Mucosa of rectum (tissue), 2 donors: ENCODE measurements at regions not wholly inside any gene's neighbourhood (a gene's known extent, or its start where the extent isn't known, plus 50 kb on each side); places are given as distances from the start of the nearest gene placed in this dataset.

Experiments used
- H3K27ac ChIP-seq, 2 donors: one replicate each; pipeline ENCODE4 v1.7.0; 2013; ENCODE audit warnings: inconsistent platforms in 2 of 2, low read depth in 2 of 2, low read length in 2 of 2
- H3K27me3 ChIP-seq, 2 donors: one replicate each; pipeline ENCODE4 v1.7.0; 2013; ENCODE audit warnings: low read length in 2 of 2; ENCODE audit not compliant: control insufficient read depth in 2 of 2, insufficient read depth in 2 of 2
- H3K36me3 ChIP-seq, 2 donors: one replicate each; pipeline ENCODE4 v1.7.0; 2013; ENCODE audit warnings: low read length in 2 of 2; ENCODE audit not compliant: control insufficient read depth in 2 of 2, insufficient read depth in 2 of 2
- H3K4me1 ChIP-seq, 2 donors: one replicate each; pipeline ENCODE4 v1.7.0; 2013; ENCODE audit warnings: low read length in 2 of 2, mild to moderate bottlenecking in 1 of 2; ENCODE audit not compliant: control insufficient read depth in 2 of 2, insufficient read depth in 2 of 2
- H3K4me3 ChIP-seq, 2 donors: one replicate each; pipeline ENCODE4 v1.7.0; 2013; ENCODE audit warnings: low read length in 2 of 2
- H3K9ac ChIP-seq, 2 donors: one replicate each; pipeline ENCODE4 v1.7.0; 2013; ENCODE audit warnings: low read length in 2 of 2, low read depth in 1 of 2, mild to moderate bottlenecking in 1 of 2
- H3K9me3 ChIP-seq, 2 donors: one replicate each; pipeline ENCODE4 v1.7.0; 2013; ENCODE audit warnings: low read length in 2 of 2; ENCODE audit not compliant: control insufficient read depth in 2 of 2
- donor health status: healthy.
- donor health status: Normal muscosa, but diverticular disease.

GRCh38 chr5:108650997-108651396, 96.7 kb upstream of the FER start:
- Histone ChIP-seq H3K27me3 (no peaks in the 10 kb centered on the region), H3K4me1 (no peaks in the 10 kb centered on the region), H3K4me3 (no peak overlapping the region), H3K9me3 (no peaks in the 10 kb centered on the region), H3K36me3 (no peaks in the 10 kb centered on the region), H3K27ac (no peak overlapping the region), H3K9ac (no peak overlapping the region)

- no peaks in the 10 kb centered on the region for H3K9me3 ChIP-seq
- no peaks in the 10 kb centered on the region for H3K4me1 ChIP-seq
- no peak overlapping the region for H3K9ac ChIP-seq
- H3K4me3 ChIP-seq, result no peak overlapping the region
- H3K27ac ChIP-seq, result no peak overlapping the region
- no peaks in the 10 kb centered on the region for H3K36me3 ChIP-seq
- H3K27me3 ChIP-seq, result no peaks in the 10 kb centered on the region
Observed at GRCh38 chr5:108649646-108650045, 98.1 kb upstream of the FER start.

- H3K27me3 ChIP-seq, result no peaks in the 10 kb centered on the region
- no peak overlapping the region for H3K9ac ChIP-seq
- no peaks in the 10 kb centered on the region for H3K36me3 ChIP-seq
- H3K4me3 ChIP-seq, result no peak overlapping the region
- H3K4me1 ChIP-seq, result no peaks in the 10 kb centered on the region
- no peaks in the 10 kb centered on the region for H3K9me3 ChIP-seq
- H3K27ac ChIP-seq, result no peak overlapping the region
Observed at GRCh38 chr5:108649106-108649505, 98.6 kb upstream of the FER start.

GRCh38 chr5:108642170-108642906, 105.4 kb upstream of the FER start:
- Histone ChIP-seq H3K36me3 (no peaks in the 10 kb centered on the region), H3K9ac (no peak overlapping the region)

GRCh38 chr5:108641596-108641995, 106.1 kb upstream of the FER start:
- H3K9me3 ChIP-seq, result no peaks in the 10 kb centered on the region
- H3K4me3 ChIP-seq, result no peak overlapping the region
- H3K27me3 ChIP-seq, result no peaks in the 10 kb centered on the region
- H3K4me1 ChIP-seq, result peaks cover 0 to 2% of the 10 kb centered on the region in 2 donors
- H3K27ac ChIP-seq, result no peak overlapping the region
- no peak overlapping the region for H3K9ac ChIP-seq
- no peaks in the 10 kb centered on the region for H3K36me3 ChIP-seq

More at GRCh38 chr5:108642170-108642906, 105.4 kb upstream of the FER start:
- Histone ChIP-seq H3K9me3 (no peaks in the 10 kb centered on the region), H3K4me1 (peaks cover 0 to 2% of the 10 kb centered on the region in 2 donors), H3K27me3 (no peaks in the 10 kb centered on the region), H3K4me3 (no peak overlapping the region), H3K27ac (no peak overlapping the region)

GRCh38 chr5:108639366-108639765, 108.3 kb upstream of the FER start:
- Histone ChIP-seq H3K4me3 (no peak overlapping the region), H3K27me3 (no peaks in the 10 kb centered on the region), H3K27ac (no peak overlapping the region), H3K9me3 (no peaks in the 10 kb centered on the region), H3K9ac (no peak overlapping the region), H3K36me3 (no peaks in the 10 kb centered on the region), H3K4me1 (peaks cover 0 to 2% of the 10 kb centered on the region in 2 donors)

- no peaks in the 10 kb centered on the region for H3K27me3 ChIP-seq
- H3K4me1 ChIP-seq, result peaks cover 0 to 2% of the 10 kb centered on the region in 2 donors
- no peak overlapping the region for H3K27ac ChIP-seq
- no peaks in the 10 kb centered on the region for H3K36me3 ChIP-seq
- H3K4me3 ChIP-seq, result no peak overlapping the region
- no peak overlapping the region for H3K9ac ChIP-seq
- H3K9me3 ChIP-seq, result no peaks in the 10 kb centered on the region
Observed at GRCh38 chr5:108638021-108638420, 109.7 kb upstream of the FER start.

GRCh38 chr5:108637134-108637533, 110.6 kb upstream of the FER start:
- peaks cover 0 to 1% of the 10 kb centered on the region in 2 donors for H3K4me1 ChIP-seq
- H3K9ac ChIP-seq, result no peak overlapping the region
- no peaks in the 10 kb centered on the region for H3K9me3 ChIP-seq
- no peaks in the 10 kb centered on the region for H3K27me3 ChIP-seq
- H3K27ac ChIP-seq, result no peak overlapping the region
- no peaks in the 10 kb centered on the region for H3K36me3 ChIP-seq
- H3K4me3 ChIP-seq, result no peak overlapping the region

- no peaks in the 10 kb centered on the region for H3K27me3 ChIP-seq
- no peaks in the 10 kb centered on the region for H3K36me3 ChIP-seq
- H3K27ac ChIP-seq, result no peak overlapping the region
- H3K9ac ChIP-seq, result no peak overlapping the region
- H3K4me3 ChIP-seq, result no peak overlapping the region
- no peaks in the 10 kb centered on the region for H3K9me3 ChIP-seq
- no peaks in the 10 kb centered on the region for H3K4me1 ChIP-seq
Observed at GRCh38 chr5:108636135-108636853, 111.4 kb upstream of the FER start.

GRCh38 chr5:108634617-108635288, 112.9 kb upstream of the FER start:
- no peak overlapping the region for H3K27ac ChIP-seq
- H3K4me3 ChIP-seq, result no peak overlapping the region
- H3K9ac ChIP-seq, result no peak overlapping the region
- H3K4me1 ChIP-seq, result no peaks in the 10 kb centered on the region
- no peaks in the 10 kb centered on the region for H3K36me3 ChIP-seq
- H3K9me3 ChIP-seq, result no peaks in the 10 kb centered on the region
- H3K27me3 ChIP-seq, result no peaks in the 10 kb centered on the region
